ENCODE measurements at regions not wholly inside any gene's neighbourhood (a gene's known extent, or its start where the extent isn't known, plus 50 kb on each side); places are given as distances from the start of the nearest gene placed in this dataset.

DNA sequence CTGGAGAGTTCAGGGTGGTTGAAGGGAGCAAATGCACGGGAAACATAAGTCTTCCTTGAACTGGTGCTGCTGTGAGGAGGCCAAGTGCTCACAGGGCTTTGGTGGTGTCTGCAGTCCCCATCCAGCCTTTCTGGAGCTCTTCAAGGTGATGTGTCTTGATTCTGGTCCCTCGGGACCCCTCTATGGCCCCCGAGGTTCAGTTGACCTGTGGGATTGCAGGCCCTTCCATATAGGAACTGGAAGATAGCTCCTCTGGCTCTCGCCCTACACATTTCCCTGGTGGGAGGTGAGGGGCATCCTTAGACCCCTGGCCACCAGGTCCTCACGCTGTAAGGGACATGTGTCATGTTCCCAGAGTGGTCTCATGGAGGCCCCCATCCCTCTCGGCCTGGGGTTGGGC lies 191.8 kb downstream of the GADD45G start:
- DNase-seq, result no peak

DNA sequence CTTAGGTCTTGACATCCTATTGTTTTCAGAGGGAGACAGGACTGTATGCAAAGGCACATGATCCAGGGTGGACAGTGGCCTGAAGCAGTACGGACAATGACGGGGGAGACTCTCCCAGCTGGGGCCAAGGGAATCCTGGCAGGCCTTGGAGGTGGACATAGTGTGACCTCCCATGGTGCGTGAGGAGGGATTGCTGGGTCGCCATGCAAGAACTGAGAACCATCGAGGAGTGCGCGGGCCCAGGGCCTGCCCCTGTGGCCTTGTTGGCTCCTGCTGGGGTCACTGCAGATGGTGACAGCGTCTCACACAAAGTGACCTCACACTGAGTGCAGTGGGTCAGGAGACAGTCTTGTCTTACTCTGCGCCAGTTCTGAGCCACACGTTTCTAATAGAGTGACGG lies 192.4 kb downstream of the GADD45G start:
- DNase-seq, result no peak

DNA sequence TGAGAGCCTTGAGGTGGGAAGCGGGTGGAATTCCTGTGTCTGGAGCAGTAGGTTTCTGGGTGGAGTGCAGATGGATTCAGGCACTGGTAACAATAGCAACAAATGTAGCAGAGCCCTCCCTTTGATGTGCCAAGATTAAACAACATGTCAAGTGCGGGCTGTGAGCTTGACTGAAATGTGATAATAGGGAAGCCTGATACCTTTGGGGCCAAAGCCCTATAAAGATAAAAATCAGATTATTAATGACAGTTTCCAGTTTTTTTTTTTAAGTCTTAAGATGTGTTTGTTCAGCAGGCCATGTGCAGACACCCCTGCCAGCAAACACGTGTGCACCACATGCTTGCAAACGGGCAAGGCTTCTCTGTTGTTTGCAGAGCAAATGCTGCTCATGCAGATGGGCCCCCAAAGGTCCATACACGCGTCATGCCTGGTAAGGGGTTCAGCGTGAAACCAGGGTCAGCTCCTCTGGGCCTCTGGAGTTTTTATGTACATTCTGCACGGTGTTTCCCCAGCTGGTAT lies 193.2 kb downstream of the GADD45G start:
- no peak for DNase-seq

DNA sequence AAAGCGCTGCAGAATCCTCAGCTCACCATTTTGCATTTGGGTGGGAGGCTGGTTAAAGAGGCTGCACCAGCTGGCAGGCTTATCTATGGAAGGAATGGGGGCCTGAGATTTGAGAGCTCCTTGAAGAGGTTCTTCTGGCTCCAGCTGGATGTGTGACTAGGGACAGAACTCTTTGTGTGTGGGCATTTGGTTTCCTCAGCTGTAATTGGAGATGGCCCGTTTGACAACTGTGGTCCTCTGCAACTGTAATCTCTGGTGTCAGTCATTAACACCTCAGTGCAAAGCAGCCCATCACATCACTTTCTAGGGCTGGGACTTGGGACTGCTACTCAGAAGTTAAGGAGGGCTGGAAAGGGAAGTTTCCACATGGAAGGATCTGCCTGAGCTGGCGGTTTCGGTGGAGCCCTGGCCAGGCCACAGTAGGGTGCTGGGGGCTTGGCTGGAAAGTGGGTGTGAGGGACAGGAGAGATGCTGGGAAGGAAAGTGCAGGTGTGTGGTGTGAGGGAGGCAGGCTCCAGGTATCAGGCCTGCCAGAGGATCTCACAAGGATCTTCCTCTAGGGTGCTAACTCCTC lies 193.8 kb downstream of the GADD45G start:
- no peak for DNase-seq

DNA sequence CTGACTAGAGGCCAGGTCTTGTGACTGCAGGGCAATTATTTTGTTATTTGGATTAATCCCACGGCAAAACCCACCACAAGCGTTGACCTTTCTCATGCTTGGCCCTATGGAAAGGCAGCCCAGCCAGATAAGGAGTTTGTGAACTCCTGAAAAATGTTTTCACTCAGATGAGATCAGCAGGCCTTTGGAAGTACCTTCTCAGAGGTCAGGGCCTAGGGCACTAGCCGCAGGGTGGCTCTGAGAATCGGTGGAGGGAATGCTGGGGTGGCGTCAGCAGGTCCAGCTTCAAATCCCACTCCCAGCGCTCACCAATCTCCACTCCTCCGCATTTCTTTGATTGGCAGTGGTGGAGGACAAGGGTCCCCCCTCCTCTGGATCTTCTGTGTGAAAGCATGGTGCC lies 194.4 kb downstream of the GADD45G start:
- DNase-seq, result no peak

DNA sequence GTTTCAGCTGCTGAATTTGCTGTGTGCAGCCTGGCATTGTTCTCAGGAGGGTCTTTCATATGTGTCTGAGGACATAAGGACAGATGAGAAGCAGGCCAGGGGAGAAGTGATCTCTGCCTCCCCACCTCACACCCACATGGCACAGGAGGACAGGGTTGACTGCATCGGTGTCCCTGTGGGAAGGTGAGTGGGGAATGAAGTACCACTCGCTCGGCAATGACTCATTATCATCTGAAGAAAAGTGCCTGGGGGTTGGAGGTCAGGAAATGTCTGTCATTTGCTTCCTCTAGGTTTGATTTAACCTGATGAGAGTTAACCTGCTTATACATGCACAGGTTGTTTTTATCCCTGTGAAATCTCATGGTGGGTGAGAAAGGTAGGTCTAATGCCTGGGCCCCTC lies 195.0 kb downstream of the GADD45G start:
- no peak for DNase-seq

DNA sequence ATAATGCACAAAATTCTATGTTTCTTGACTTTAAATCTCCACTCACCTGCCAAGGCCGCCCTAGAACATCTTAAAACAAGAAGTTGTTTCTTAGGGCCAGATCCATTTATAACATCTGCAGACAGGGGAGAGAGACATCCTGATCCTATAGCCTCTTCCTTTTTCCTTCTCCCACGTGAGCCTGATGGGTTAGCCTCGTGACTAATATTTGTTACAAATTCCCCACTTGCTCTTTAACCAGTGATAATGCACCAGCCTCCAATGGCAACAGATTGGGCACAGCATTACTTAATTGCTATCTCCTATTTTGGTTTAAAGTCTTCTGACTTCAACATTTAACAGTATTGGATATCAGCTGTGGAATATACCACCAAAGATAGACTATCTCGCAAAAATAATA lies 196.5 kb downstream of the GADD45G start:
- DNase-seq, result no peak

DNA sequence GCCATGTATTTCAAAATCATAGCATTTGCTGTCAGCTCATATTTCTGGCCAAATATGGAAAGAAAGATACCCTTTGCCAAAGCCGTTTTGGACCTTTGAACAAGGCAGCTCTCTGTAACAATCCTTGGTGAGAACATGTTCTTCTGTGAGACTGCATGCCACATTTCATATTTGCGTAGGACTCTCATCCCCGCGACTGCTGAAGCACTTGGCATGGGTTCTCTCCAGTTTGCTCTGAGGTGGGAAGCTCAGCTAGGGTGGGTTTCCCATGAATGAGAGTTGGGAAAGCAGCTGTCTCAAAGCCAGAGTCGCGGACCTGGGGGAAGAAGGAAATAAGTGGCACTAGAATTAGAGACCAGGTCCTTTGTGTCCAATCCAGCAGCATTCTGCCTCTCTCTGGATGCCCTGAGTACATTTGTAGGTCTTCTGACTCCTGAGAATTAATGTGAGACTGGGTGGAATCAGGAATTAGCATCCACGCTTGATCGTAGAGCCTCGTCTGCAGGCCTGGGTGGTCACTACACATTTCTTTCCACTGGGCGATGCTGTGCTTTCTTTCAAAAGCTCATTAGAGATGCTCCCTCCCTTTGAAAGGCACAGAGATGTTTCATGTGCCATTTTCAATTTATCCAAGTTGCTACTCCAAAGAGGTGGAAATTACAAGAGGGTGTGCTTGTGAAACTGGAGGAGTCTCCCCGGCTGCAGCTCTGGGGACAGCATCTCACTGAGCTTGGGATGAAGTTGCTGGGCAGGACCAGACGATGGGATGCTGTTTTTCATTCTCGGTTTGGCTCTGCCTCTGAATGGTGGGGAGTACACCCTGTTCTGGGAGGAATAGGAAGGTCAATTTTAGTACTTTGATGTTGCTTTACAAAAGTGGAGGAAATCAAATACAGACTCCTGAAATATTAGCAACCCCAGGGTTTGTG lies 197.2 kb downstream of the GADD45G start:
- no peak for DNase-seq

DNA sequence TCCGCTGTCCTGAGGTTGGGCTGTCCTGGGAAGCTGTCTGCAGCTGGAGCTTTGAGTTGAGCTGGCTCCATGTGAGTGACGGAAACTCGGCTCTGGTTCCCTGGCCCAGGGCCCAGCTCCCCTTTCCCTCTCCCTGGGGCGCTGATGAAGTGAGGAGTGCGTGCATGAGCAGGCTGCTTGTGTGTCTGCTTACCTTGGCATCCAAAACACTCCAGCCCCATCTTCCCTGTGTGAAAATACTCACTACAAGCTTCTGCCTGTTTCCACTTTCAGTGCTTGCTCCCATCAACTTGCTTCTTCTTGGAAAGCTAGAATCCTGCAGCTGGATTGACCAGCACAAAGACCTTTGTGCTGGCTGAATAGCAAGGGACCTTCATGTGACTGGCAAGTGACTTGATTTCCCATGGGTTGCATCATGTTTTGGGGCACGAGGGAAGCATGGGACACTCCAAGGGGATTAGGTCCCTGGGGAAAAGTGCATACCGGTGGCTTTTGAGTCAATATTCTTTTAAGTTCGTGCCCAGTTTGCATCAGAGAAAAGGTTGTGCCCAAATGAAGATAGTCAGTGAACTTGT lies 198.1 kb downstream of the GADD45G start:
- DNase-seq, result no peak

DNA sequence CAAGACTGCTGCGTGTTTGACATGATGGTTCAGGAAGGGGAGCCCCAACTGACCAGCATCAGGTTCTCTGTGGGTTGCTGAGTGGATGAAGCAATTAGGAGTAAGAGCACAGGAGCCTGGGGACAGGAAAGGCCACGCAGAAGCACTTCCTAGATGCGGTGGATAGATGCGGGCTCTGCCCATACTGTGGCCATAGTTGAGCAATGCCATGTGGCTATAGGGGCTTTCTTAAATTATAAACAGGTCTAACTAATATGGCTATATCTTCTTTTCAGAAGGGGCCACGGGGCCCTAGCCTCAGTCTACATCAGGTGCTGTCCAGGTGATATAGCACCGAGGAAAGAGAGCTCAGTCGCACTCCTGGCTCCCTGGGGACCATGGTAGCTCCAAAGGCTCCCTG lies 198.6 kb downstream of the GADD45G start:
- DNase-seq, result no peak

DNA sequence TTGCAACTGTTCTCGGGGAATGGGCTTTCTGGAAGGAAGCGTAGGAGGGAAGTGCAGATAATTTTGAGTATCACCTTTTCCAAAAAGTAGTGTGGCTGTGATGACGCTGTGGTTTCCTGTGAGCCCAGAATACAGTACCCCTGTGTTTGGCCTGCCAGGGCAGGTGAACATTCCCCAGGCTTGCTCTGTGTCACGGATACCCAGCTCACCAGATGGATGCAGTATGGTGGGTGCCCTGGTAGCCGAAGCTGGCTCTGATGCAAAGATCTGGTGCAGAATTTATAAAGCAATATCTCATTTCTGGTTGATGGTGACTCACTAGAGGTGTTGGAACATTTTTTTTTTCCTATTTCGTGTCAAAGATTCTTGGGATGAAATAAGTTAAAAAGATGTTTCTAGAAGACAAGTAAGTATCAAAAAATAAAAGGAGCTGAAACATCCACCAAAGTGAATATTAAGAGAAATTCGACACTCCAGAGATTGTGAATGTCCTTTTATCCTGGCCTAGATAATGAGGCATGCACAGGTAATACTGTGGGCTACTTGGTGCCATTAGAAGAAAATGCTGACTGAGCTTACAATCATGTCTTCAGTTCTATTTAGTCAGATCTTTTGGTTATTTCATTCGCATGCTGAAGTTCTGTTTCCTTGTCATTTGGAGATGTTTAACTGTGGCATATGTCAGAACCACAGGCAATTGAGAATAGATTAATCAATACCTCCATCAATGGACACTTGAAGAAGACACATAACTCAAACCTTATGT lies 200.1 kb downstream of the GADD45G start:
- DNase-seq, result no peak

DNA sequence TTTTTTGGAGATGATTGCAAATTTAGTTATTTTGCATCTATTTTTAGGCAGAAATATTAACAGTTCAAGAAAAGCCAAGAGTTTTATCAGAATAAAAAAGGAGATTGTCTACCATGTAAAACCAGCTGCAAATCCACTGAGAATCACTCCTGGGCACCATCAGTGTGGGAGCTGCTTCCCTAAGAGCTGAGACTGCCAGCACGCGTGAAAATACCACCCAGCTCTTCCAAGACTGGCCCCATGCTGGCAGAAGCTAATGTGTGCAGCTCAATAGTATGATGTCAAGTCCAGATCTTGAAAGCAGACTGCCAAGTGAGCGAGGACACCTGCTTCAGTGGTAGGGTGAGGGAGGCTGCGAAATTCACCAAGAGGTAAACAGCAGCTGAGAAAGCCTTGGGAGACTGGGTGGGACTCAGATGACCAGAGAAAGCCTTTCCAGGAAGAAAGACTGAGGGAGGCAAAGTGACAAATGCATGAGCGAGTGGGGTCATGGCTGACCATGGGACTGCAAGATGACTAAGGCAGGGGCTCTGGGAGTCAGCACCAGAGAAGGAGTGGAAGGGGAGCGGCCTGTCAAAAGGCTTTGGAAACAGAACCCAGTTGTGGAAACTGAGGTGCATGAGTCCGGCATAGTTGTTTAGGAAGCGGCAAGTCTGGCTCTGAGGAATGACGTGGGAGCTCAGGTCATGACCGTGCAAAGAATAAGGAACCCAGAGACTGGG lies 200.9 kb downstream of the GADD45G start:
- no peak for DNase-seq

DNA sequence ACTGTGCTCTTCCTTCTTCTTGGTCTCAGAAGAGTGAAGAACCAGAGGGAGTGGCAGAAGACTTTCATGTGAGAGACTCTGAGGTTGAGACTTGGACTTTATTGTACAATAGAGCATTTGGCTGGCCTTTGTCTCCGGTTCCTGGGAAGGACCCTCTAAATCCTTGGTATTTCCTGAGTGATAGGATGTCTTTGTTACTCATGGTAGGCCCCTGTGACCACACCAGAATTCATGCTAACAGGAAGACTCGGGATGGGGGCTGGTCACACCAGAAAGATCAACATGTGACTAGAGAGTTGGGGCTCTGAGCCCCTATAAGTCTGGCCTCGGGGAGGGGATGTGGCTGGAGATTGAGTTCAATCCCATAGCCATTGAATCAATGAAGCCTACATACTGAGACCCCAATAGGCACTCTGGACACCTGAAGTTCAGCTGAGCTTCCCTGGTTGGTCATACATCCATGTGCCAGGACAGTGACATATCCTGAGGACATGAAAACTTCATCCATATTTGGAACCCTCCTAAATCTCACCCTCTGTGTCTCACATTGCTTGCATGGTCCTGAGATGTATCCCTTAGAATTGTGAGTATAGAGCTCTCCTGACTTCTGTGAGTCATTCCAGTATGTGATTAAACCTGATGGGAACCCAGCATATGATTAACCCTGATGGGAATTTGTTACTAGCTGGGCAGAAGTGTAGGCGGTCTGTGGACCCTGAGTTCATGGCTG lies 201.7 kb downstream of the GADD45G start:
- no peak for DNase-seq

DNA sequence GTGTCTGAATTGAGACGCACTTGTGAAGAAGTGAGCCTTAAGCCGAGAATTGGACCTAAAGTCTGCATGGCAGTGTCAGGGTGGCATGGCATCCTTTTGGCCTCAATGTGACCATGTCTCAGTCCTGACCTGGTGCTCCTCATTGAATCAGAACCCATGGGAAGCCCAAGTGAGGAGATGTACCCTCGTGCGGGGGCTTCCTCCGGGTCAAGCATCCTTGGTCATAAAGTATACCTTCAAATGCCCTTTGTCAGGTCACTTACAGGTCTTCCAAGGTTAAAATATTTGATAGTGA lies 202.2 kb downstream of the GADD45G start:
- DNase-seq, result no peak

DNA sequence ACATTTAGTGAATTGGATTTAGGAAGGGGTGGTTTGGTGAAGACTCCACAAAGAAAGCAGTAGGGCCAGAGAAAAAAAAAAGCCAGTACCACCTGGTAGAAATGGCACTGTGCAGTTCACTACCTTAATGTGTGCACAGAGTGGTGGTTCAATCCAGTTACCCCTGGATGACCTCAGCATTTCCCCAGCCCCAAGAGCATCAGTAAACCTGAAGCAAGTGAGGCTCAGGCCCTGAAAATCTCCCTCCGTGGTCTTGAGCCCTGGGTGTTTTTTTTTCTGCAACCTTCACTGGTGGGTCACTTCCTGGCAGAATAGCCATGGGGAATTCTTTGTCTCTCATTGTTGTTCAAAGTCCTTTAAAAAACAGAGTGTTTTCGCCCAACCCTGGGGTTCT lies 202.9 kb downstream of the GADD45G start:
- no peak for DNase-seq

DNA sequence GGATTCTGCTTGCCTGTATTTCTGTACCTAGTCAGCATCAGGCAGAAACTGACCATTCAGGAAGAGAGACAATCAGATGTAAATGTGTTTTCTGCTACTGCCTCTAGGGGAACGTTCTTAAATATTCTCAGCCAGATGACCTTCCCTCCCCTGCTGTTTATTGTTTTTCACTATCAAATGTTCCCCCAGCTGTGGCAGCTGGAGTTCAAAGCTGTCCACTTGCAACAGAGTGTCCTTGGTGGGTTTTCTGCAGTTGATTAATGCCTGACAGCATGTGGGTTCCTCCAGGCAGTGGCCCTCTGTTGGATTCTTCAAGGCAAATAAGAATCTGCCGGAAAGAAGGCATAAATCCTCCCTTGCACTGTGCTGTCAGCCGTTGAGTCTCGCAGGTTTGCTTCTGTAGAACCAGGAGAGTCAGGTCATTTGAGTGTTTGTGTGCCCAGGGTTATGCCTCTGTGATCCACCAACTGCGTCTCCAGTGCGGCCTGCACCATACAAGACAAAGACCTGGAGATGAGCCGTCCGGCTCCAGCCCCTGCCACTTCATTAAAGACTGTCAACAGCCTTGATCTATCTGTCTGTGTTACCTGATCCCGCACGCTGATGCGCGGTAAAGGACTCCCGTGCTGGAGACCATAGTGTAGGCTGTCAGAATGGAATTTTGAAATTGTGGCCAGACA lies 203.4 kb downstream of the GADD45G start:
- DNase-seq, result no peak

DNA sequence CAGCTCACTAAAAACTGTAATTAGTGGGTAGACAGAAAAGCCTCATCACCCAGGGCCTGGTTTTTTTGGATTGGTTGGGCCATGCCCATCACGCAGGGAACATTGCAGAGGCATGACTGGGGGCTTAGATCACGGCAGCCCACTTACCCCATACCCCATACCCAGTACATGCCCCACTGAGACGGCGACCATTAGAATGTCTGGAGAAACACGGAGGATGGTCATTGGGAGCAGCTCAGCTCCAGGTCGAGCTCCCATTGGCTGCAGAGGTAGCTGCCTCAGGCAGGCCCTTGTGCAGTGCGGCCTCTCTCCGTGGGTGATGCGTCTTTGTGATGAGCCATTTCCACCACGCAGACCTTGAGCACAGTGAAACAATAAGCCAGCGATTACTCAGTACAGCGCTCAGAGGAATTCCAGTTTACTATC lies 204.0 kb downstream of the GADD45G start:
- DNase-seq, result no peak

DNA sequence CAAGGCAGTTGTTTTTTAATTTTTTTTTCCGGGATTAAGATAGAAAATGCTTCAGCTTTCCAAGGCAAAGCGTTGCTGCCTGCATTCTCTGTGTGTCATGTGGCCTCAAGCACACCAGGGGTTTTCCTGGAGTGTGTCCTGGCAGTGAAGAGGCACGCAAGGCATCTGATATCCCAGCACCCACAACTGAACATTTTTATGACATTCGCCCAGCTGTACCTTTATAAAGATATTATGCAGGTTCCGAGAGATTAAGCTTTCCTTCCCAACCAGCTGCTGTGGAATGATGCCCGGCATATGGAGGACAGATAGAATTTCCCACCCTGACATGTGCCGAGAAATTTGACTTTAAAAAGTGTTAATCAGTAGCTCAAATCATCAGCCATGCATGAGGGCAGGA lies 205.6 kb downstream of the GADD45G start:
- no peak for DNase-seq

DNA sequence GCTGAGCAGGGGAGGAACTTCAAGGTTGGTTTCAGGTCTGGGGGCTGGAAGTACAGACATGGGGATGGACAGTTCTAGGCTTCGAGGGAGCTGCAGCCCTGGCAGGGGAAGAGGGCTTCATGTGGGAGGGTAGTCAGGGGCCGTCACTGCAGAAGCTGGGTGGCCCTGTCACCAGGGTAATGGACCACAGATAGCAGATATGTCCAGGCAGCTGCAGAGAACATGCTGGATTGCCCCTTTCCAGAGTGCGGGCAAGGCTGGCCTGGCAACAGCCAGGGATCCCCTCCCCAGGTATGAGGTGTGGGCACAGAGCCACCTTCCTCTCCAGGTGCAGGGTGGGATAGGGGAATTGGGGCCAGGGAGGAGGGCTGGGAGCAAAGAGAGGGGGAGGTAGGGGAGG lies 206.5 kb downstream of the GADD45G start:
- no peak for DNase-seq

DNA sequence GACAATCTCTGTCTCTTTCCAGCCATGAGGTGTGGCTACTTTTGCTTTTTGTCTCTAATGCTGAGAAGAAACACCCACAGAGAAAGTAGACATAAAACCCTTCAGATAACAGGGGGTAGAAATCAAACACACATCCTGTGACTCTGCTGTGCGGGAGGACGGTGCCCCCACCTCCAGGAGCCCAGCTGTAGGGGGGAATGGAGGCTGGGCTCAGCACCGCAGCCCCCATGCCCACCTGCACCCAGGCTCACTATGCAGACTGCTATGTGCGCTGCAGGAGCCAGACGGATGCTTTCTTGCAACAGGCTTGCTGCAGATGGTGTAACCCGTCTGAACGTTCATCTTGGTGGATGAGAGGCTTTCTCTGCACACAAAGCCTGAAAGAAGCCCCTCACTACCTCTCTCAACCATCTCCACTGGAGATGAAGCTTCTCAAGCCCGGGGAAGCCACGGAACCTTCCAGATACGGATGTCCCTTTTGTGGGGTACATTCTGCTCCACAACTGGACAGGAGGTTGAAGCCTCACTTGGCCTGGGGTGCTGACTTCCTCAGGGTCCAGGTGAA lies 207.2 kb downstream of the GADD45G start:
- no peak for DNase-seq

DNA sequence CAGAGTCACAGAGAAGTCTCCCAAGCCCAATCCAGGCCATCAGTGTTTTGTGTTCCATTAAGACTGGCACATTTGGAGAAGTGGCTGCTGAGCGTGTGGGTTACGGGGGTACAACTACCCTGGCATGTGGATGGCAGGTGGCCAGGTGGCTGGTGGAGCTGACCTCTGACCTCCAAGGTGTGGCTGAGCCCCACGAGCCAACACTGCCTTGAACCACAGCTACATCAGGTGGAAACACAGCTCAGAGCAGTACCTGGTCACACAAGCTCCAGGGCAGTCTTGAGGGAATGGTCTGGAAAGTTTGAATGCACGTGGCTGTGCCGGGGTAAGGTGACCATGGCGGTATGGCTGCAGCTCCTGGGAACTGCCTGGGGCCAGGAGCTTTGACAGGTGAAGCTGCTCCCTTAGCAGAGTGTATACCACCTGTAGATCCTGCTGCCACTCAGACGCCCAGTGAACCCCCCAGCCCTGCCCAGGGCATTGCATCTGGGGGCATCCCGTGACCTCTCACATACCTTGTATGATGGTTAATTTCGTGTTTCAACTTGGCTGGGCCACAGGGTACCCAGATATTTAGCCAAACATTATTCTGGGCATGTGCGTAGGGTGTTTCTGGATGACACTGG lies 207.9 kb downstream of the GADD45G start:
- DNase-seq, result no peak

Measured in effector CD4-positive, alpha-beta T cell (primary cell).